ENCODE measurements at regions not wholly inside any gene's neighbourhood (a gene's known extent, or its start where the extent isn't known, plus 50 kb on each side); places are given as distances from the start of the nearest gene placed in this dataset.
"Not testable (repeated sequence)": the region's sequence is repeated elsewhere in the genome, so short reads cannot be mapped to it uniquely, and the experiment has no call there.

DNA sequence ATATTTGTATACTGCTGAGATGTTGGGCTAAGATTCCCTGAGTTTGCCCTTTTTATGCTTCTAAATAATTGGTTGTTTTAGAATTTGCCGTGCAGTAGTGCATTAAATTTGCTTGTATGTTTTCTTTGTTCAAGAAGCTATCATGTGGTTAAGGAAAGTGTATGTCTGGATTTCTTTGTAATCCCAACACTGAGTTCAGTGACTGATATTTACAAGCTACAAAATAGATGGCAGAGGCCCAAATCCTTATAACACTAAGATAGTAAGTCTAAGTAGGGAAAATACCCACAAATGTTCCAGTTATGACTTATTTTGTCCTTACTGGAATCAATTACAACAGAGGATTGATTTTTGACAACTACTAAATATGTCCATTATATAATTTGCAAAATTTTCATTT lies 435.0 kb upstream of the KLF12 start:
- 0% methylated on average over 1 of the region's 1 CpG for WGBS
- intact Hi-C loops (cut with DNase I) = loop anchor here in 1 of 4 donors (10.0 kb wide), 1 partner anchor 64 kb away; no protein-coding TSS in a partner anchor
- Histone ChIP-seq H3K4me1 (ENCODE audit: control insufficient read depth, insufficient read depth, low read length) (no peaks in the 10 kb centered on the region), H3K4me3 (ENCODE audit: low read length) (no peak overlapping the region), H3K27me3 (ENCODE audit: control insufficient read depth, insufficient read depth) (no peaks in the 10 kb centered on the region), H3K9me3 (ENCODE audit: control insufficient read depth, low read length) (no peaks in the 10 kb centered on the region), H3K27ac (ENCODE audit: low read length) (no peak overlapping the region)
- DNase-seq (no peak), ATAC-seq (no peak)

DNA sequence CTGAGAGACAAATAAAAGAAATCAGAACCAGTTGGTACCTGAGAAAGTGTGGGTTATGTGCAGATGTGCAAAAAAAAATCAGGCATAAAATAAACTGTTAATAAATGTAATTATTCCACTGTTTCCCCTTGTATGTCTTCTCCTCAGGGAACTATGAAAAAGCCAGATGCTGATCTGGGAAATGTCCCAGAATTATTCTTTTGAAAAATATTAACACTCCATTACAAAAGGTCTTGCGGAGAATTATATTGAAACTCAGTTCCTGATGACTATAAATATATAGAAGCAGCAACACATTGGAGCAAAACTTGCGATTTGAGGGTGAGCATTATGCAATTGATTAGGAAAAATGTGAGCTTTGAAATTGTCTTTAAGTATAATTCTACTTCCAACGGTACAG lies 433.3 kb upstream of the KLF12 start:
- DNase-seq = no peak

DNA sequence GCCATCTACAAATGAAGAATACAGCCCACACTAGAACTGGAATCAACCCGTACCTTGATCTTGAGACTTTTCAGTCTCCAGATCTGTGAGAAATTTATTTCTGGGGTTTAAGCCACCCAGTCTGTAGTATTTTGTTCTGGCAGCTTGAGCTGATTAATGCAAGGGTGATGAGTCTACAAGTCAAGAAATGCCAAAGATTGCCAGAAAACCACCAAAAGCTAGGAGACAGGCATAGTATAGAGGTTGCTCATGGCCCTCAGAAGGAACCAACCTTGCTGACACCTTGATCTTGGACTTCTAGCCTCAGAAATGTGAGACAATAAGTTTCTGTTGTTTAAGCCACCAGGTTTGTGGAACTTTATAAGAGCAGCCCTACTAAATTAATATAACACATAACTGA lies 428.2 kb upstream of the KLF12 start:
- WGBS = 89% methylated on average over 1 of the region's 1 CpG
- ATAC-seq (no peak), DNase-seq (no peak)
- no peak overlapping the region for H3K4me3 ChIP-seq (ENCODE audit: low read length)
- H3K27ac ChIP-seq (ENCODE audit: low read length) = no peak overlapping the region
- intact Hi-C loops (cut with DNase I) = loop anchor here in 1 of 4 donors (10.0 kb wide), 1 partner anchor 58 kb away; no protein-coding TSS in a partner anchor
- no peaks in the 10 kb centered on the region for H3K9me3 ChIP-seq (ENCODE audit: control insufficient read depth, low read length)
- H3K4me1 ChIP-seq (ENCODE audit: control insufficient read depth, insufficient read depth, low read length) = no peaks in the 10 kb centered on the region
- H3K27me3 ChIP-seq (ENCODE audit: control insufficient read depth, insufficient read depth) = no peaks in the 10 kb centered on the region

More for the DNA sequence above, 433.3 kb upstream of the KLF12 start:
- no peak overlapping the region for H3K4me3 ChIP-seq (ENCODE audit: low read length)
- ATAC-seq = no peak
- H3K9me3 ChIP-seq (ENCODE audit: control insufficient read depth, low read length) = no peaks in the 10 kb centered on the region
- no peaks in the 10 kb centered on the region for H3K27me3 ChIP-seq (ENCODE audit: control insufficient read depth, insufficient read depth)
- H3K27ac ChIP-seq (ENCODE audit: low read length) = no peak overlapping the region
- intact Hi-C loops (cut with DNase I) = loop anchor here in 1 of 4 donors (10.0 kb wide), 1 partner anchor 63 kb away; no protein-coding TSS in a partner anchor
- 75% methylated on average over 3 of the region's 3 CpGs for WGBS
- H3K4me1 ChIP-seq (ENCODE audit: control insufficient read depth, insufficient read depth, low read length) = no peaks in the 10 kb centered on the region

DNA sequence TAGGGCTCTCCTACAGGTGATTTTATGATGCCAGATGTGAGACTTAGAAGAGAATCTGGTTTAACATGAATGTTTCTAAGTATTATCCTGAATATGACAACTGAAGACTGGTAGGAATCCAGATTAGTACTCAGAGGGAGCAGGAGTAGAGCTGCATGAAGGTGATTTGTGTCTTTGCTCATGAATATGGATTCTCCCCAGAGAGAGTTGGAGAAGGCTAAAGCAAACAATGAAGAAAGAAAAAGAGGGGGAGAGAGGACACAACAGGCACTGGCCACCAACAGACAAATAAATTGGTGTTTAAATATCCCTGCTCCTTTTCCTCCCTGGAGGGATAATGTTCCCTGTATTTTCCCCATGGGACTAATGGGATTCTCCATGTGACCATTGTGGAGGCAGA lies 427.0 kb upstream of the KLF12 start:
- no peak overlapping the region for H3K4me3 ChIP-seq (ENCODE audit: low read length)
- H3K27me3 ChIP-seq (ENCODE audit: control insufficient read depth, insufficient read depth) = no peaks in the 10 kb centered on the region
- DNase-seq (no peak), ATAC-seq (no peak)
- no peaks in the 10 kb centered on the region for H3K9me3 ChIP-seq (ENCODE audit: control insufficient read depth, low read length)
- H3K27ac ChIP-seq (ENCODE audit: low read length) = no peak overlapping the region
- intact Hi-C loops (cut with DNase I) = loop anchor here in 1 of 4 donors (10.0 kb wide), 1 partner anchor 56 kb away; no protein-coding TSS in a partner anchor
- H3K4me1 ChIP-seq (ENCODE audit: control insufficient read depth, insufficient read depth, low read length) = no peaks in the 10 kb centered on the region

DNA sequence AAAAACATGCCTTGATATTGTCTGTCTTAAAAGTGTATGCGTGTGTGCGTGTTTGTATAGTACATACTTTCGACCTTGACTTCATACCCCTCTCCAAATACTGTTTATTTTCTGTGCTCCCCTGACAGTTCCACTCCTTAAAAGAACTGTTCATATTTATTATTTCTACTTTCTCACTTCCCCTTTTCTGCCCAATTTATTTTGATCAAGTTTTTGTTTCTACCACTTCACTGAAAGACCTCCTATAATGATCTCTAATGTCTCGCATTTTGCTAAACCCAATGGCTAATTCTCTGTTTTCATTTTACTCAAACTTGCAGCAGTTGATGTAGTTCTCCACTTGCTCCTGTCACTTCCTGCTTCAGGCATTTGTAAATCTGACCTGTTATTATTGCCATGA lies 426.1 kb upstream of the KLF12 start:
- WGBS = 93% methylated on average over 4 of the region's 4 CpGs
- H3K4me3 ChIP-seq (ENCODE audit: low read length) = no peak overlapping the region
- intact Hi-C loops (cut with DNase I) = loop anchor here in 1 of 4 donors (10.0 kb wide), 1 partner anchor 56 kb away; no protein-coding TSS in a partner anchor
- H3K9me3 ChIP-seq (ENCODE audit: control insufficient read depth, low read length) = no peaks in the 10 kb centered on the region
- H3K27ac ChIP-seq (ENCODE audit: low read length) = no peak overlapping the region
- no peaks in the 10 kb centered on the region for H3K27me3 ChIP-seq (ENCODE audit: control insufficient read depth, insufficient read depth)
- DNase-seq (no peak), ATAC-seq (no peak)
- no peaks in the 10 kb centered on the region for H3K4me1 ChIP-seq (ENCODE audit: control insufficient read depth, insufficient read depth, low read length)

DNA sequence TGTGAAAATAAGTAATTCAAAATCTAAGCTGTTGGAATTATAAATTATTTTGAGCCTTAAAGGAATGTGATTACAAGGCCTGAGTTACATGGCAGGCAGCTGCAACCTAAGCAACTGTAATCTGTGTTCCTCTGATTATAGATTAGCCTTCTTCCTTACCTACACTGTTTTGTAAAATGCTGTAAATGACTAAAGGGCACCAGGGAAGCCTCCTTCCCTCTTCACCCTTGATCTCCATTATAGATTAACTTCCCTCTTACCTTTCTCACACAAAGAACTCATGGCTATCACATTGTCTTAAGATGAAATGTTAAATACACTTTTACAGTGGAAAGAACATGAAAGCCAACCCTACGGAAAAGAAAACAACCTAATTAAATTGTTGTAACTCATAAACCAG lies 423.7 kb upstream of the KLF12 start:
- 97% methylated on average over 1 of the region's 1 CpG for WGBS
- DNase-seq (no peak), ATAC-seq (no peak)
- no peaks in the 10 kb centered on the region for H3K4me1 ChIP-seq (ENCODE audit: control insufficient read depth, insufficient read depth, low read length)
- no peak overlapping the region for H3K27ac ChIP-seq (ENCODE audit: low read length)
- no peaks in the 10 kb centered on the region for H3K9me3 ChIP-seq (ENCODE audit: control insufficient read depth, low read length)
- intact Hi-C loops (cut with DNase I) = no loop called here
- no peaks in the 10 kb centered on the region for H3K27me3 ChIP-seq (ENCODE audit: control insufficient read depth, insufficient read depth)
- H3K4me3 ChIP-seq (ENCODE audit: low read length) = no peak overlapping the region

DNA sequence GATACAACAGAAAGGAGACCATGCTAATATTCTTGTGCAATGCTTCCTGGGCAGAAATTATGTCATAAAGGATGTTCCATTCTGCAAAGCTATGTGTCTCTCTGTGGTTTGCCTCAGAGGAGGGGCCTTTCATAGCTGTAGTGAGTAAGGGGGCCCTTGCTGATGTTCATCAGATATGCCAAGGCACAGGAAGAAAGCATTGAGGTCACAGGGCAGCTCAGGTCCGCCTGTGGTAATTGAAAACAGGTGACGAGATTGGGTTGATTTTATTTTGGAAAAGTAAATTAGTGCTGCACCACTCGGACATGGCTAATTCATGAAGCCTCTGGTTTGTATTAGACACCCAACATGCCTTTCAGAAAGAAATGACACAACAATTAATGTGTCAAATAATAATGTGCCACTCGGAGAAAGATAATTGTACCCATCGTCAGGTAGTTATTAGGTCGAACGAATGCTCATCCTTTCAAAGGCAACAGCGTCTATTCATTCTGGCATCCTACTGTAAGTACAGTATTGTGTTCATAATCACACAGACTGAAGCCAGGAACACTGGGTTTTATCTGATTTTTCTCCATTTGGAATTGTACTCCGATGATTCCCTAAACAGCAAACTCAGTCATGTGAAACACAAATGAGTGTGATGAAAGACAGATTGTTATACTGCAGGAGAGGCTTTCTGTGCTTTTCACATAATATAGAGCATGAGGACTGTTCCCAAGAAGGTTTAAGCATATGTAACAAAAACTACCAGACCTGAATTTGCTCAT lies 421.6 kb upstream of the KLF12 start:
- Histone ChIP-seq H3K4me3 (ENCODE audit: low read length) (no peak overlapping the region), H3K4me1 (ENCODE audit: control insufficient read depth, insufficient read depth, low read length) (no peaks in the 10 kb centered on the region), H3K27me3 (ENCODE audit: control insufficient read depth, insufficient read depth) (no peaks in the 10 kb centered on the region), H3K9me3 (ENCODE audit: control insufficient read depth, low read length) (no peaks in the 10 kb centered on the region), H3K27ac (ENCODE audit: low read length) (no peak overlapping the region)
- intact Hi-C loops (cut with DNase I) = no loop called here
- DNase-seq (no peak), ATAC-seq (no peak)
- WGBS = 87% methylated on average over 9 of the region's 9 CpGs

DNA sequence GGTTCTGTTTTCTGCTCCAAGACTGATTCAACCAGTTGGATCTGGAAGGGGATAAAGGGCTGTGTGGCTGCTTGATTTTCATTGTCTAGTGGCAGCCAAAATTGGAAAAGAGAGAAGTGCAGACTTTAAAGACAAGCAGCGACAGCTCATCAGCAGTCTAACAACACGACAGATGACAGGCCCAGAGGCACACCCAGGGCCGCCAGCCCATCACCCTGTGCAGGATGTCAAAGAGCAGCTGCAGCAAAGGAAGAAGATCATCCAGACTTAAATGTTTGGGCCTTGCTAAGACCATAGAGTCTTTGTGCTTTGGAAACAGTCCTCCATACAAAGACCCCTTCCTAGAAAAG lies 421.0 kb upstream of the KLF12 start:
- ATAC-seq = no peak
- no peak for DNase-seq
- no peak overlapping the region for H3K4me3 ChIP-seq (ENCODE audit: low read length)
- intact Hi-C loops (cut with DNase I) = no loop called here
- H3K27ac ChIP-seq (ENCODE audit: low read length) = no peak overlapping the region
- WGBS = 87% methylated on average over 3 of the region's 3 CpGs
- no peaks in the 10 kb centered on the region for H3K4me1 ChIP-seq (ENCODE audit: control insufficient read depth, insufficient read depth, low read length)
- H3K9me3 ChIP-seq (ENCODE audit: control insufficient read depth, low read length) = no peaks in the 10 kb centered on the region
- H3K27me3 ChIP-seq (ENCODE audit: control insufficient read depth, insufficient read depth) = no peaks in the 10 kb centered on the region

DNA sequence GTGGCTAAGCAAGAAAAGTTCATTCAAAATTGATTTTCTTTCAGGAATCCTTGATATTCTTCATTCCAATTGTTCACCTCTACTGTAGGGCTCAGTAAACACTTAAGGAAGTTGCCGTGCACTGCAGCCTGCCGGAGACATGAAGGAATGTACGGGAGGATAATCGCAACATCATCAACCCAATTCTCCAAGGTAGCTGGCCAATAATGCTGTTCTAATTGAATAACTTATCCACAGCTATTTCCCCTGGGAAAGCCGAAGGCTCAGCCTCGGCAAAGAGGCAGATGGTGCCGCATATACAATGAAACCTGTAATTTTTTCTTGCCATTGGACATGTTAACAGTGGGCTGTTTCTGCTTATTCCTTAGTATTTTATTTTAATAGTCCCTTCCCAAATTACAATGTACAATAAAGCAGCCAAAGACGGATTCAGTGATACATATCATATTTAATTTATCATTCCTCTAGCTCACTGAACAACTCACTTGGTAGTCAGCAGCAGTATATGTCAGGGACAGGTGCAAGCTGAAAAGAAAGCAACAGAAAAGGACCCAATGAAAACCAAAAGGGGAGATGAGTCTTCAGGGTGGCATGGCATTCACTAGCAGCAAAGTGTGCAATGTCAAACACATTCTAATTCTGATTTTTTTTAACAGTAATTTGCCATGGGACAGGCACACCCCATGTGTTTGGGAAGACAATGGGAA lies 420.5 kb upstream of the KLF12 start:
- Histone ChIP-seq H3K27me3 (ENCODE audit: control insufficient read depth, insufficient read depth) (no peaks in the 10 kb centered on the region), H3K27ac (ENCODE audit: low read length) (no peak overlapping the region), H3K4me3 (ENCODE audit: low read length) (no peak overlapping the region), H3K9me3 (ENCODE audit: control insufficient read depth, low read length) (no peaks in the 10 kb centered on the region), H3K4me1 (ENCODE audit: control insufficient read depth, insufficient read depth, low read length) (no peaks in the 10 kb centered on the region)
- ATAC-seq = no peak
- intact Hi-C loops (cut with DNase I) = no loop called here
- 91% methylated on average over 8 of the region's 8 CpGs for WGBS
- no peak for DNase-seq

DNA sequence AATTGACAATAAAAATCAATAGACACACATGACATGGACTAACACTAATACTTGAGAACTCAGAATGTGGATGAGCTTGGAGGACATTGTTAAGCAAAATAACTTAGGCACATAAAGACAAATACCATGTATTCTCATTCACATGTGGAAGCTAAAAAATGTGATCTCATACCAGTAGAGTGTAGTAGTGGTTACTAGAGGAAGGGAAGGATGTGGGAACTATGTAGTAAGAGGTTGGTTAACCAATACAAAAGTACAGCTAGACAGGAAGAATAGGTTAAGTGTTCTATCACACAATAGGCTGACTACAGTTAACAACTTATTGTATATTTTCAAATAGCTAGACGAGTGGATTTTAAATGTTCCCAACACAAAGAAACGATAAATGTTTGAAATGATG lies 415.8 kb upstream of the KLF12 start:
- ATAC-seq = no peak
- intact Hi-C loops (cut with DNase I) = no loop called here
- Histone ChIP-seq H3K4me3 (ENCODE audit: low read length) (no peak overlapping the region), H3K27me3 (ENCODE audit: control insufficient read depth, insufficient read depth) (no peaks in the 10 kb centered on the region), H3K9me3 (ENCODE audit: control insufficient read depth, low read length) (no peaks in the 10 kb centered on the region), H3K27ac (ENCODE audit: low read length) (no peak overlapping the region), H3K4me1 (ENCODE audit: control insufficient read depth, insufficient read depth, low read length) (no peaks in the 10 kb centered on the region)
- no peak for DNase-seq
- 90% methylated on average over 2 of the region's 2 CpGs for WGBS

DNA sequence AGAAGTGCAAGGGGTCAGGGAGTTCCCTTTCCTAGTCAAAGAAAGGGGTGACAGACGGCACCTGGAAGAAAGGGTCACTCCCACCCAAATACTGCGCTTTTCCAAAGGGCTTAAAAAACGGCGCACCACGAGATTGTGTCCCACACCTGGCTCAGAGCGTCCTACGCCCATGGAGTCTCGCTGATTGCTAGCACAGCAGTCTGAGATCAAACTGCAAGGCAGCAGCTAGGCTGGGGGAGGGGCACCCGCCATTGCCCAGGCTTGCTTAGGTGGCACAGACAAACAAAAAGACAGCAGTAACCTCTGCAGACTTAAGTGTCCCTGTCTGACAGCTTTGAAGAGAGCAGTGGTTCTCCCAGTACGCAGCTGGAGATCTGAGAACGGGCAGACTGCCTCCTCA lies 402.4 kb upstream of the KLF12 start:
- H3K9me3 ChIP-seq (ENCODE audit: control insufficient read depth, low read length); H3K27me3 ChIP-seq (ENCODE audit: control insufficient read depth, insufficient read depth); ATAC-seq; DNase-seq; H3K4me1 ChIP-seq (ENCODE audit: control insufficient read depth, insufficient read depth, low read length); H3K4me3 ChIP-seq (ENCODE audit: low read length); H3K27ac ChIP-seq (ENCODE audit: low read length); intact Hi-C loops (cut with DNase I): not testable (repeated sequence)
- 76% methylated on average over 11 of the region's 11 CpGs for WGBS

All from right cardiac atrium (tissue), 5 donors.